IMR-90 (cell line): ENCODE measurements at regions not wholly inside any gene's neighbourhood (a gene's known extent, or its start where the extent isn't known, plus 50 kb on each side); places are given as distances from the start of the nearest gene placed in this dataset.

ENCODE experiments used
- ATAC-seq: fragments of 200-7000 bp; cut with Tn5 transposase; 2 replicates; pipeline ENCODE4 v1.9.1; 2020; ENCODE audit warnings: low read depth, mild to moderate bottlenecking, moderate library complexity
- BruUV-seq: library from RNA; stranded (reverse); fragments of 400-500 nt; replicated peaks from 2 replicates; lab custom pipeline; 2021; lab: Mats Ljungman, UMichigan
- CTCF ChIA-PET: fragments of 300-600 bp; formaldehyde crosslinking; extraction: SDS; loops from one replicate; lab custom pipeline; 2021; ENCODE audit warnings: antibody characterized with exemption; lab: Yijun Ruan, JAX
- POLR2A ChIA-PET: fragments of 300-600 bp; sonication (Branson Sonifier 250); formaldehyde crosslinking; loops from one replicate; lab custom pipeline; 2022; ENCODE audit warnings: antibody characterized with exemption; ENCODE audit not compliant: unreplicated experiment; lab: Charles Lee
- DNase-seq: peaks from one replicate; pipeline ENCODE4 v3.0.0; 2013
- H2AFZ ChIP-seq: replicated peaks from 2 replicates; pipeline ENCODE3; 2013; ENCODE audit warnings: low read length, mild to moderate bottlenecking; ENCODE audit not compliant: poor library complexity
- H2AK5ac ChIP-seq: 2 replicates; pipeline ENCODE4 v1.6.1; 2013; ENCODE audit warnings: low read depth, low read length, inconsistent platforms
- H2AK9ac ChIP-seq: replicated peaks from 2 replicates; pipeline ENCODE3; 2013; ENCODE audit warnings: mild to moderate bottlenecking, low read depth, low read length, moderate library complexity; ENCODE audit not compliant: poor library complexity
- H2BK120ac ChIP-seq: 2 replicates; pipeline ENCODE4 v1.6.1; 2013; ENCODE audit warnings: low read depth, low read length, inconsistent platforms
- H2BK15ac ChIP-seq: 3 replicates; pipeline ENCODE4 v1.6.1; 2013; ENCODE audit warnings: low read depth, low read length, inconsistent platforms
- H2BK20ac ChIP-seq: 2 replicates; pipeline ENCODE4 v1.6.1; 2013; ENCODE audit warnings: low read depth, mild to moderate bottlenecking, inconsistent platforms, low read length, moderate library complexity
- H2BK5ac ChIP-seq: 2 replicates; pipeline ENCODE4 v1.6.1; 2013; ENCODE audit warnings: mild to moderate bottlenecking, low read depth, low read length, inconsistent platforms; ENCODE audit not compliant: poor library complexity, severe bottlenecking
- H3K14ac ChIP-seq: replicated peaks from 2 replicates; pipeline ENCODE4 v1.6.1; 2013; ENCODE audit warnings: low read depth, low read length, inconsistent platforms
- H3K18ac ChIP-seq: 2 replicates; pipeline ENCODE4 v1.6.1; 2013; ENCODE audit warnings: low read depth, low read length, control low read depth
- H3K23ac ChIP-seq: 2 replicates; pipeline ENCODE4 v1.6.1; 2013; ENCODE audit warnings: low read depth, low read length, inconsistent platforms
- H3K27ac ChIP-seq: 2 replicates; pipeline ENCODE4 v1.5.1; 2013; ENCODE audit warnings: mild to moderate bottlenecking, control low read depth, low read length; ENCODE audit not compliant: insufficient read depth
- H3K27me3 ChIP-seq: 2 replicates; pipeline ENCODE4 v1.6.1; 2013; ENCODE audit warnings: low read length; ENCODE audit not compliant: control insufficient read depth, insufficient read depth
- H3K36me3 ChIP-seq: 2 replicates; pipeline ENCODE4 v1.6.1; 2013; ENCODE audit warnings: low read length, mixed read lengths; ENCODE audit not compliant: control insufficient read depth, insufficient read depth
- H3K4ac ChIP-seq: 2 replicates; pipeline ENCODE4 v1.6.1; 2013; ENCODE audit warnings: low read depth, low read length, inconsistent platforms
- H3K4me1 ChIP-seq: 2 replicates; pipeline ENCODE4 v1.6.1; 2013; ENCODE audit warnings: low read length, mixed read lengths; ENCODE audit not compliant: control insufficient read depth, insufficient read depth
- H3K4me2 ChIP-seq: 2 replicates; pipeline ENCODE4 v1.6.1; 2013; ENCODE audit warnings: low read depth, mild to moderate bottlenecking, control low read depth, low read length, moderate library complexity
- H3K4me3 ChIP-seq: 2 replicates; pipeline ENCODE4 v1.5.1; 2013; ENCODE audit warnings: low read depth, mild to moderate bottlenecking, control low read depth, low read length, moderate library complexity; ENCODE audit not compliant: insufficient read depth
- H3K56ac ChIP-seq: 2 replicates; pipeline ENCODE4 v1.6.1; 2013; ENCODE audit warnings: low read length, inconsistent platforms; ENCODE audit not compliant: insufficient read depth; ENCODE audit errors: extremely low read depth
- H3K79me1 ChIP-seq, 2 experiments: 2 replicates each; pipeline ENCODE4 v1.6.1; 2013; ENCODE audit warnings: low read length in 2 of 2, inconsistent platforms in 1 of 2, low read depth in 1 of 2
- H3K9ac ChIP-seq: 2 replicates; pipeline ENCODE4 v1.6.1; 2013; ENCODE audit warnings: low read depth, low read length, control low read depth
- H3K9me1 ChIP-seq: 2 replicates; pipeline ENCODE4 v1.6.1; 2013; ENCODE audit warnings: low read length, inconsistent platforms; ENCODE audit not compliant: insufficient read depth
- H3K9me3 ChIP-seq: 2 replicates; pipeline ENCODE4 v1.6.1; 2013; ENCODE audit warnings: low read length; ENCODE audit not compliant: control insufficient read depth, insufficient read depth
- H4K20me1 ChIP-seq: 2 replicates; pipeline ENCODE4 v1.6.1; 2013; ENCODE audit warnings: low read length, inconsistent platforms; ENCODE audit not compliant: insufficient read depth
- H4K5ac ChIP-seq: 2 replicates; pipeline ENCODE4 v1.6.1; 2013; ENCODE audit warnings: mild to moderate bottlenecking, low read depth, low read length, control low read depth
- H4K8ac ChIP-seq, 2 experiments: 2 replicates each; pipeline ENCODE4 v1.6.1; 2013; ENCODE audit warnings: low read depth in 2 of 2, low read length in 2 of 2, control low read depth in 1 of 2, inconsistent platforms in 1 of 2
- H4K91ac ChIP-seq: 2 replicates; pipeline ENCODE4 v1.6.1; 2013; ENCODE audit warnings: low read depth, low read length, inconsistent platforms; ENCODE audit not compliant: insufficient read depth
- RAD21 ChIP-seq: IDR thresholded peaks from 2 replicates; pipeline ENCODE4 v1.6.1; 2012; ENCODE audit warnings: low read length, improper control_type of control experiment
- WGBS, 2 experiments: methylation state at CpG; one replicate each; pipeline versions ENCODE4 v1.1.5 to v1.1.7; 2013; ENCODE audit warnings: missing lambda C conversion rate in 2 of 2; ENCODE audit not compliant: insufficient read length in 1 of 2; ENCODE audit errors: extremely low coverage in 2 of 2; 5-methylcytosine and 5-hydroxymethylcytosine counted together
- dilution Hi-C: fragments of 300-500 bp; cut with HindIII; formaldehyde crosslinking; loops from one replicate; pipeline ENCODE4 v1.14.3; 2018; ENCODE audit warnings: low sequenced_read_pairs; ENCODE audit not compliant: unreplicated experiment
- in situ Hi-C: fragments of 300-500 bp; cut with MboI; formaldehyde crosslinking; loops from 3 replicates; pipeline ENCODE4 v1.14.3; 2019; ENCODE audit warnings: low sequenced_read_pairs, inconsistent platforms, mixed read lengths
- intact Hi-C: fragments of 100-400 bp; cut with micrococcal nuclease; formaldehyde crosslinking; loops from 2 replicates; pipeline ENCODE4 v1.10.0; 2022

GRCh38 chr1:38652217-38652616 is 207.4 kb downstream of the RRAGC start:
- ChIA-PET CTCF (no interaction called here), POLR2A (no interaction called here)
- WGBS, 2 experiments, result no CpG with 5 or more reads among the region's 1 CpG
- no peak for TF ChIP-seq RAD21
- dilution Hi-C loops (no loop called here), in situ Hi-C loops (no loop called here), intact Hi-C loops (no loop called here)
- Histone ChIP-seq H2BK5ac (no peak overlapping the region), H3K4me3 (no peak overlapping the region), H3K18ac (no peak overlapping the region), H3K4ac (no peak overlapping the region), H2BK15ac (no peak overlapping the region), H3K9me3 (no peaks in the 10 kb centered on the region), H3K9ac (no peak overlapping the region), H3K4me2 (no peak overlapping the region), H3K14ac (no peak overlapping the region), H3K56ac (no peak overlapping the region), H2AFZ (no peak overlapping the region), H2AK9ac (no peak overlapping the region), H2BK120ac (no peak overlapping the region), H3K79me1 (no peaks in the 10 kb centered on the region), H3K36me3 (no peaks in the 10 kb centered on the region), H3K27me3 (no peaks in the 10 kb centered on the region), H3K23ac (no peak overlapping the region), H4K5ac (no peak overlapping the region), H2AK5ac (no peak overlapping the region), H3K9me1 (no peaks in the 10 kb centered on the region), H2BK20ac (no peak overlapping the region), H4K91ac (no peak overlapping the region), H3K4me1 (no peaks in the 10 kb centered on the region), H4K20me1 (no peaks in the 10 kb centered on the region), H3K27ac (no peak overlapping the region), H4K8ac (no peak overlapping the region)
- DNase-seq (no peak), ATAC-seq (no peak)
- BruUV-seq, result no TSS peak
